Natural killer cell (primary cell): ENCODE measurements at regions not wholly inside any gene's neighbourhood (a gene's known extent, or its start where the extent isn't known, plus 50 kb on each side); places are given as distances from the start of the nearest gene placed in this dataset.

Experiments used
- ATAC-seq, 3 donors: fragments of 150-1000 bp in 2 of 3; fragments of 200-7000 bp in 1 of 3; cut with Tn5 transposase; 1 replicate in 1 of 3; 2 replicates in 2 of 3; pipeline ENCODE4 v1.10.0; 2021; ENCODE audit warnings: mild to moderate bottlenecking in 2 of 3, moderate library complexity in 2 of 3
- DNase-seq, 2 donors: peaks; one replicate each; pipeline versions ENCODE4 v3.0.0 to v3.0.0-alpha.2; 2013 to 2021; ENCODE audit warnings: mixed read lengths in 1 of 2
- H3K27ac ChIP-seq: one replicate; pipeline ENCODE4 v1.5.1; 2013; ENCODE audit warnings: mild to moderate bottlenecking, low read length
- H3K27me3 ChIP-seq: one replicate; pipeline ENCODE4 v1.6.1; 2013; ENCODE audit warnings: low read length; ENCODE audit not compliant: control insufficient read depth, insufficient read depth
- H3K36me3 ChIP-seq: one replicate; pipeline ENCODE4 v1.6.1; 2013; ENCODE audit warnings: low read length; ENCODE audit not compliant: control insufficient read depth, insufficient read depth
- H3K4me1 ChIP-seq: one replicate; pipeline ENCODE4 v1.6.1; 2013; ENCODE audit warnings: low read length; ENCODE audit not compliant: control insufficient read depth, insufficient read depth
- H3K4me3 ChIP-seq: one replicate; pipeline ENCODE4 v1.5.1; 2013; ENCODE audit warnings: low read length
- H3K9me3 ChIP-seq: one replicate; pipeline ENCODE4 v1.6.1; 2013; ENCODE audit warnings: low read length; ENCODE audit not compliant: control insufficient read depth, insufficient read depth
- H3K27ac Mint-ChIP-seq, 2 donors: one replicate each; pipeline ENCODE4 v1.8.0; 2022; ENCODE audit warnings: mild to moderate bottlenecking in 2 of 2, mixed read lengths in 2 of 2, moderate library complexity in 1 of 2
- H3K27me3 Mint-ChIP-seq, 2 donors: one replicate each; pipeline ENCODE4 v1.8.0; 2022; ENCODE audit warnings: low read depth in 2 of 2, mixed read lengths in 2 of 2
- H3K36me3 Mint-ChIP-seq: one replicate; pipeline ENCODE4 v1.8.0; 2022; ENCODE audit warnings: mixed read lengths
- H3K4me1 Mint-ChIP-seq, 2 donors: one replicate each; pipeline ENCODE4 v1.8.0; 2022; ENCODE audit warnings: mixed read lengths in 2 of 2
- H3K4me3 Mint-ChIP-seq: one replicate; pipeline ENCODE4 v1.8.0; 2022; ENCODE audit warnings: mild to moderate bottlenecking, moderate library complexity, mixed read lengths
- H3K9me3 Mint-ChIP-seq, 2 donors: one replicate each; pipeline ENCODE4 v1.8.0; 2022; ENCODE audit warnings: mixed read lengths in 2 of 2
- WGBS: methylation state at CpG from one replicate; pipeline ENCODE4 v1.1.7; 2013; ENCODE audit warnings: missing lambda C conversion rate; ENCODE audit not compliant: insufficient coverage; 5-methylcytosine and 5-hydroxymethylcytosine counted together
- intact Hi-C: fragments of 100-400 bp; cut with micrococcal nuclease; formaldehyde crosslinking; loops from one replicate; pipeline ENCODE4 v1.14.2; 2022
- TF ChIP-seq, protein P1 (sequence below): fragments of 200-600 bp; IDR thresholded peaks from one replicate; pipeline ENCODE4 v1.8.0; 2022; ENCODE audit warnings: antibody characterized with exemption

DNA sequence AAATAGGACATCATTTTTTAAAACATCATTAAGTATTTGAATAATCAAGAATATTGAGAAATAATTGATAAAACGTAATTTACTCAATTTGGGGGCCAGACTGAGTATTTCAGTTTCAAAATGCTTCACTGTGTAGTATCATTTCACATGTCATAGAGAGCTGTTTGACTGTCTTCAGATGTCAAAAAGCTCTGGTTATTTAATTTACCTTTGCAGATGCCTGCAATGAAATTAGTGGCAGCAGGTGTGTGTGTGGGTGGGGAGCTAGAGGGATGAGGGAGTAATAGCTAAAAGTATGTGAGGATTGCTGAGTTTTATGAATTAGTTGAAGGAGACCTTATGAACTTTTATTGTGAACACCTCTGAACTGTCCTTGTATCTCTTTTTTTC lies 567.2 kb upstream of the MEF2C start:
- Histone ChIP-seq H3K4me1 (no peaks in the 10 kb centered on the region), H3K4me3 (no peak overlapping the region), H3K9me3 (no peaks in the 10 kb centered on the region), H3K27me3 (no peaks in the 10 kb centered on the region), H3K36me3 (no peaks in the 10 kb centered on the region), H3K27ac (no peak overlapping the region)
- H3K4me1 Mint-ChIP-seq = peaks cover 3 to 5% of the 10 kb centered on the region in 2 donors
- H3K27ac Mint-ChIP-seq = no peak overlapping the region
- TF ChIP-seq, protein P1, sequence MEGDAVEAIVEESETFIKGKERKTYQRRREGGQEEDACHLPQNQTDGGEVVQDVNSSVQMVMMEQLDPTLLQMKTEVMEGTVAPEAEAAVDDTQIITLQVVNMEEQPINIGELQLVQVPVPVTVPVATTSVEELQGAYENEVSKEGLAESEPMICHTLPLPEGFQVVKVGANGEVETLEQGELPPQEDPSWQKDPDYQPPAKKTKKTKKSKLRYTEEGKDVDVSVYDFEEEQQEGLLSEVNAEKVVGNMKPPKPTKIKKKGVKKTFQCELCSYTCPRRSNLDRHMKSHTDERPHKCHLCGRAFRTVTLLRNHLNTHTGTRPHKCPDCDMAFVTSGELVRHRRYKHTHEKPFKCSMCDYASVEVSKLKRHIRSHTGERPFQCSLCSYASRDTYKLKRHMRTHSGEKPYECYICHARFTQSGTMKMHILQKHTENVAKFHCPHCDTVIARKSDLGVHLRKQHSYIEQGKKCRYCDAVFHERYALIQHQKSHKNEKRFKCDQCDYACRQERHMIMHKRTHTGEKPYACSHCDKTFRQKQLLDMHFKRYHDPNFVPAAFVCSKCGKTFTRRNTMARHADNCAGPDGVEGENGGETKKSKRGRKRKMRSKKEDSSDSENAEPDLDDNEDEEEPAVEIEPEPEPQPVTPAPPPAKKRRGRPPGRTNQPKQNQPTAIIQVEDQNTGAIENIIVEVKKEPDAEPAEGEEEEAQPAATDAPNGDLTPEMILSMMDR = no peak
- H3K4me3 Mint-ChIP-seq = no peak overlapping the region
- DNase-seq (no peak), ATAC-seq (no peak)
- intact Hi-C loops = no loop called here
- no peaks in the 10 kb centered on the region for H3K36me3 Mint-ChIP-seq
- WGBS = 56% methylated on average over 1 of the region's 1 CpG
- H3K9me3 Mint-ChIP-seq = peaks cover 2 to 4% of the 10 kb centered on the region in 2 donors
- peaks cover 2 to 7% of the 10 kb centered on the region in 2 donors for H3K27me3 Mint-ChIP-seq

- Histone ChIP-seq H3K27ac (no peak overlapping the region), H3K4me1 (peaks cover 2% of the 10 kb centered on the region), H3K27me3 (no peaks in the 10 kb centered on the region), H3K36me3 (no peaks in the 10 kb centered on the region), H3K4me3 (no peak overlapping the region), H3K9me3 (no peaks in the 10 kb centered on the region)
- intact Hi-C loops = no loop called here
- Mint-ChIP-seq H3K36me3 (no peaks in the 10 kb centered on the region), H3K27ac (no peak overlapping the region), H3K9me3 (no peaks in the 10 kb centered on the region), H3K27me3 (peaks cover 0 to 7% of the 10 kb centered on the region in 2 donors), H3K4me1 (peaks cover 9% of the 10 kb centered on the region in 2 donors), H3K4me3 (no peak overlapping the region)
- 100% methylated on average over 1 of the region's 3 CpGs for WGBS
- TF ChIP-seq, protein P1 = no peak
- ATAC-seq (no peak), DNase-seq (no peak)
These were observed 566.6 kb upstream of the MEF2C start for GRCh38 chr5:89449392-89450148.

GRCh38 chr5:89447027-89447426 lies 564.0 kb upstream of the MEF2C start:
- Histone ChIP-seq H3K4me1 (peaks cover 2% of the 10 kb centered on the region), H3K4me3 (no peak overlapping the region), H3K27me3 (no peaks in the 10 kb centered on the region), H3K27ac (no peak overlapping the region), H3K36me3 (no peaks in the 10 kb centered on the region), H3K9me3 (no peaks in the 10 kb centered on the region)
- intact Hi-C loops = no loop called here
- Mint-ChIP-seq H3K4me3 (no peak overlapping the region), H3K9me3 (no peaks in the 10 kb centered on the region), H3K4me1 (peaks cover 14 to 20% of the 10 kb centered on the region in 2 donors), H3K27me3 (peaks cover 0 to 7% of the 10 kb centered on the region in 2 donors), H3K27ac (no peak overlapping the region), H3K36me3 (no peaks in the 10 kb centered on the region)
- 90% methylated on average over 3 of the region's 3 CpGs for WGBS
- DNase-seq (no peak), ATAC-seq (no peak)
- TF ChIP-seq, protein P1 = no peak
